HUES6 (cell line): ENCODE measurements at regions not wholly inside any gene's neighbourhood (a gene's known extent, or its start where the extent isn't known, plus 50 kb on each side); places are given as distances from the start of the nearest gene placed in this dataset.
"Not testable (repeated sequence)": the region's sequence is repeated elsewhere in the genome, so short reads cannot be mapped to it uniquely, and the experiment has no call there.

Experiments used
- H3K27ac ChIP-seq: 2 replicates; pipeline ENCODE4 v1.7.0; 2013; ENCODE audit warnings: low read depth, mild to moderate bottlenecking, low read length, inconsistent platforms
- H3K27me3 ChIP-seq: 2 replicates; pipeline ENCODE4 v1.6.1; 2013; ENCODE audit warnings: low read length; ENCODE audit not compliant: control insufficient read depth, insufficient read depth
- H3K36me3 ChIP-seq: 2 replicates; pipeline ENCODE4 v1.6.1; 2013; ENCODE audit warnings: low read length; ENCODE audit not compliant: control insufficient read depth, insufficient read depth
- H3K4me1 ChIP-seq: 2 replicates; pipeline ENCODE4 v1.6.1; 2013; ENCODE audit warnings: low read length; ENCODE audit not compliant: control insufficient read depth, insufficient read depth
- H3K4me3 ChIP-seq: 2 replicates; pipeline ENCODE4 v1.5.1; 2013; ENCODE audit warnings: low read depth, low read length
- H3K9ac ChIP-seq: one replicate; pipeline ENCODE4 v1.6.1; 2013; ENCODE audit warnings: mild to moderate bottlenecking, low read length
- H3K9me3 ChIP-seq: 2 replicates; pipeline ENCODE4 v1.6.1; 2013; ENCODE audit warnings: low read depth, low read length; ENCODE audit not compliant: control insufficient read depth, insufficient read depth

- no peaks in the 10 kb centered on the region for H3K27me3 ChIP-seq
These were observed 108.7 kb downstream of the ZNF467 start for GRCh38 chr7:149664666-149665065.

GRCh38 chr7:149664176-149664575, 109.2 kb downstream of the ZNF467 start:
- no peak overlapping the region for H3K4me3 ChIP-seq
- no peak overlapping the region for H3K9ac ChIP-seq
- H3K36me3 ChIP-seq: no peaks in the 10 kb centered on the region
- H3K9me3 ChIP-seq: no peaks in the 10 kb centered on the region
- peaks cover 4% of the 10 kb centered on the region; the same call in 1 of the 2 replicates for H3K4me1 ChIP-seq
- no peak overlapping the region for H3K27ac ChIP-seq
- H3K27me3 ChIP-seq: no peaks in the 10 kb centered on the region

More at GRCh38 chr7:149664666-149665065, 108.7 kb downstream of the ZNF467 start:
- peaks cover 4% of the 10 kb centered on the region; the same call in 1 of the 2 replicates for H3K4me1 ChIP-seq
- H3K27ac ChIP-seq: no peak overlapping the region
- no peaks in the 10 kb centered on the region for H3K9me3 ChIP-seq
- H3K36me3 ChIP-seq: no peaks in the 10 kb centered on the region
- no peak overlapping the region for H3K9ac ChIP-seq
- H3K4me3 ChIP-seq: no peak overlapping the region

DNA sequence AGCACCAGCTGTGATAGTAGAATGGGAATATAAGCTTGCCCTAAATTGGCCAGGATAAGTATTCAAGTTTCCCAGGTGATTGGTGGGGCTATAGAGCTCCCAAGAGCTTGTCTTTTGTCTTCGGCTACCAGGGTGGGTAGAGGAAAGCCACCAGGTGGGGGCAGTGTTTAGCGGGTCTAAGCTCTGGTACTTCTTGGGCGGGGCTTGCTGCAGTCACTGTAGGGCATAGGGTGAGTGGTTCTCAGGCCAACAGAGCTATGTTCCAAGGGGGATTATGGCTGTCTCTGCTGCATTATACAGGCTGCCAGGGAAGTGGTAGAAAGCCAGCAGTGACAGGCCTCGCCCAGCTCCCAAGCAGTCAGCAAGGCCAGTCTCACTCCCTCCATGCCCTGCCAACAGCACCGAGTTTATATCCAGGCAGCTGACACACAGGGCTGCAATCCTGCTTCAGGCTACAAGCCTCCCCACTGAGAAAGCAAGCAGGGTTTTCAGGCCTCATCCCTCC, 110.7 kb downstream of the ZNF467 start:
- Histone ChIP-seq H3K9ac (no peak overlapping the region), H3K27me3 (no peaks in the 10 kb centered on the region), H3K36me3 (no peaks in the 10 kb centered on the region), H3K27ac (no peak overlapping the region), H3K4me1 (peaks cover 4% of the 10 kb centered on the region; the same call in 1 of the 2 replicates), H3K9me3 (no peaks in the 10 kb centered on the region), H3K4me3 (no peak overlapping the region)

DNA sequence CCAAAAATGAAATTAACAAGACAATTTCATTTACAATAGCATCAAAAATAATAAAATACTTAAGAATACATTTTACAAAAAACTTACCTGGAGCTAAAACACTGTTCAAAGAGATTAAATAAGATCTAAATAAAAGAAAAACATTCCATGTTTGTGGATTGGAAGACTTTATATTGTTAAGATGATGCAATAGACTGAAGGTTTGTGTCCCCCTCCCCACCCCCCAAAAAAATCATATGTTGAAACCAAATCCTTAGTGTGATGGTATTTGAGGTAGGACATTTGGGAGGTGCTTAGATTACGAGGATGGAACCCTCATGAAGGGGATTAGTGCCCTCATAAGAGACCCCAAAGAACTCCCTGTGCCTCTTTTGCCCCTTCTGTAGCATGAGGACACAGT, 117.6 kb downstream of the ZNF467 start:
- Histone ChIP-seq H3K27me3 (no peaks in the 10 kb centered on the region), H3K4me1 (no peaks in the 10 kb centered on the region)

DNA sequence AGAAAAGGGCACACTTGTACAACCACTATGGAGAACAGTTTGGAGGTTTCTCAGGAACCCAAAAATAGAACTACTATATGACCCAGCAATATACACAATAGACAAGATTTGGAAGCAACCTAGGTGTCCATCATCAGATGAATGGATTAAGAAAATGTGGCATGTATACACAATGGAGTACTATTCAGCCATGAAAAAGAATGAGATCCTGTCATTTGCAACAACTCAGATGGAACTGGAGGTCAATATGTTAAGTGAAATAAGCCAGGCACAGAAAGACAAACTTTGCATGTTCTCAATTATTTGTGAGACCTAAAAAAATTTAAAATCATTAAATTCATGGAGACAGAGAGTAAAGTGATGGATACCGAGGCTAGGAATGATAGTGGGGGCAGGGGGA, 118.8 kb downstream of the ZNF467 start:
- no peak overlapping the region for H3K4me3 ChIP-seq
- no peaks in the 10 kb centered on the region for H3K4me1 ChIP-seq
- no peak overlapping the region for H3K27ac ChIP-seq
- peaks cover 17% of the 10 kb centered on the region for H3K9me3 ChIP-seq
- H3K9ac ChIP-seq: no peak overlapping the region
- H3K36me3 ChIP-seq: no peaks in the 10 kb centered on the region
- no peaks in the 10 kb centered on the region for H3K27me3 ChIP-seq

More for the DNA sequence above, 117.6 kb downstream of the ZNF467 start:
- no peak overlapping the region for H3K9ac ChIP-seq
- H3K27ac ChIP-seq: no peak overlapping the region
- H3K9me3 ChIP-seq: peaks cover 17% of the 10 kb centered on the region
- H3K36me3 ChIP-seq: no peaks in the 10 kb centered on the region
- H3K4me3 ChIP-seq: no peak overlapping the region

GRCh38 chr7:149650190-149650589, 123.2 kb downstream of the ZNF467 start:
- H3K9me3 ChIP-seq: peaks cover 17% of the 10 kb centered on the region
- not testable (repeated sequence) for H3K27ac ChIP-seq, H3K9ac ChIP-seq, H3K4me3 ChIP-seq, H3K36me3 ChIP-seq, H3K4me1 ChIP-seq, H3K27me3 ChIP-seq

GRCh38 chr7:149644754-149645153, 128.6 kb downstream of the ZNF467 start:
- H3K27me3 ChIP-seq: peaks cover 2% of the 10 kb centered on the region; the same call in 1 of the 2 replicates
- H3K27ac ChIP-seq: no peak overlapping the region
- no peaks in the 10 kb centered on the region for H3K4me1 ChIP-seq
- no peaks in the 10 kb centered on the region for H3K36me3 ChIP-seq
- no peak overlapping the region for H3K9ac ChIP-seq
- no peak overlapping the region for H3K4me3 ChIP-seq
- no peaks in the 10 kb centered on the region for H3K9me3 ChIP-seq

DNA sequence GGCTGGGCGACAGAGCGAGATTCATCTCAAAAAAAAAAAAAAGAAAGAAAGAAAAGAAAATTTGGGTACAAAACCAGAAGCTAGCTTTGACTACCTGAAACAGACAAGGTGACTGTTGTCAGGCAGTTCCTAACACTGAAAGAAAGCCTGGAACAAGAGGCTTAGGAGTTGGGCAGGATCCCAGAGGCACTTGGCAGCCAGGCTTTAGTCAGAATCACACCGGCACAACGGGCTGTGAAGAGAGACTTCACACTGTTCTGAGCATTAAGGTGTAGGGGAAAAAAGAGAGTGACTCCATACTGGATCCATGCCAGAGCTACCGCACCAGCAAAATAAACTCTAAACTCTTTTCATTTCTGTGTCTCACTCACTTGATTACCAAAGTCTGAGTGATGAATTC, 130.8 kb downstream of the ZNF467 start:
- Histone ChIP-seq H3K9me3 (no peaks in the 10 kb centered on the region), H3K27ac (no peak overlapping the region), H3K4me3 (no peak overlapping the region), H3K36me3 (no peaks in the 10 kb centered on the region), H3K4me1 (no peaks in the 10 kb centered on the region), H3K9ac (no peak overlapping the region), H3K27me3 (peaks cover 9% of the 10 kb centered on the region; the same call in 1 of the 2 replicates)

GRCh38 chr7:149638566-149639320, 134.6 kb downstream of the ZNF467 start:
- H3K27me3 ChIP-seq: peaks cover 18% of the 10 kb centered on the region; the same call in 1 of the 2 replicates
- H3K27ac ChIP-seq: no peak overlapping the region
- H3K4me3 ChIP-seq: no peak overlapping the region
- no peaks in the 10 kb centered on the region for H3K36me3 ChIP-seq
- no peak overlapping the region for H3K9ac ChIP-seq
- no peaks in the 10 kb centered on the region for H3K9me3 ChIP-seq
- H3K4me1 ChIP-seq: no peaks in the 10 kb centered on the region; the same call in 1 of the 2 replicates

GRCh38 chr7:149637911-149638565, 135.3 kb downstream of the ZNF467 start:
- peaks cover 25% of the 10 kb centered on the region; the same call in 1 of the 2 replicates for H3K27me3 ChIP-seq
- H3K27ac ChIP-seq: no peak overlapping the region
- no peak overlapping the region for H3K4me3 ChIP-seq
- no peak overlapping the region for H3K9ac ChIP-seq
- no peaks in the 10 kb centered on the region for H3K36me3 ChIP-seq
- no peaks in the 10 kb centered on the region for H3K9me3 ChIP-seq
- no peaks in the 10 kb centered on the region; the same call in 1 of the 2 replicates for H3K4me1 ChIP-seq
